ENCODE measurements at regions not wholly inside any gene's neighbourhood (a gene's known extent, or its start where the extent isn't known, plus 50 kb on each side); places are given as distances from the start of the nearest gene placed in this dataset.

DNA sequence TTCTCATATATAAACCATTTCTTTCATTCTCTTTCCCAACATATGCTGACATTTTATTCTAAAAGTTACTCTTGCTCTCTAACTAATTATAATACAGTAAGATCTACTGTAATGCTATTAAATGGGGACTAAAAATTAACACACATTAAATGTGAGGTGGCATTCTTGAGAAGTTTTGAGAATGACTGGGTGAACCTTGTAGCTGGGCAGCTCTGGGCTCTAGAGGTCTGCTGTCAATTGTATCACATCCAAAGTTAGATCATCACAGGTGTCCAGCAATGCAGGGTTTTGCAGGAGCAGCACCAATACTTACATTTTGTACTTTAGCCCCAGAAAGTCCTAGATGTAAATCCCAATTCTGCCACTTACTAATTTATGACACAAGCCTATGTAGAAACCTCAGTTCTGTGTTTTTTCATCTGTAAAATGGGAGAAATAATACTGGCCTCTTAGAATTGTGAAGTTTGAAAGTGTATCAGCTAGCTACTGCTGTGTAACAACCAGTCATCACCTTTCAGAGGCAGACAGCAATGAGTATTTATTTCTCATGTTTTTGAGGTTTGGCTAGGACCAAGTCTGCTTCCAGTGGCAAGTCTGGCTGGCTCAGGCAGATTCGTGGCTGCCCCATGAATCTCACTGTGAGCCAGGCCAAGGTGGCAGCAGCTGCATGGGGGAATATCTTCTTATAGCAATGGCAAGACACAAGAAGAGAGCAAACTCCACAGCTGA, 79.6 kb upstream of the EMX2 start:
- Histone ChIP-seq H2AFZ (ENCODE audit: low read length) (no peak overlapping the region), H3K9ac (ENCODE audit: insufficient read depth, low read depth, low read length) (no peak overlapping the region), H3K27me3 (ENCODE audit: control insufficient read depth in 1 of 2, insufficient read depth in 2 of 2, low read length in 2 of 2) (no peaks in the 10 kb centered on the region; a peak in 1 of 5 replicates), H3K4me1 (ENCODE audit: insufficient read depth, low read length) (no peaks in the 10 kb centered on the region), H4K20me1 (ENCODE audit: insufficient read depth, low read length) (no peaks in the 10 kb centered on the region), H3K4me2 (ENCODE audit: low read depth, low read length) (no peak overlapping the region), H3K27ac (ENCODE audit: extremely low read length, insufficient read depth, low read length) (no peak overlapping the region), H3K79me2 (ENCODE audit: insufficient read depth, low read length) (no peaks in the 10 kb centered on the region), H3K4me3 (replicated peaks in 1 of 3; ENCODE audit: insufficient read depth in 1 of 3, low read depth in 2 of 3, low read length in 3 of 3) (no peak overlapping the region), H3K9me3 (ENCODE audit: low read length) (no peaks in the 10 kb centered on the region), H3K36me3 (replicated peaks in 1 of 2; ENCODE audit: control insufficient read depth in 1 of 2, insufficient read depth in 2 of 2, low read length in 2 of 2) (no peaks in the 10 kb centered on the region)
- ATAC-seq (no peak), DNase-seq (ENCODE audit: low spot score) (no peak), FAIRE-seq (no peak)
- in situ Hi-C loops (cut with HindIII; ENCODE audit: extremely low pct_ligation_motif_present, low pct_unique_long_range_greater_than_20kb) = no loop called here
- POLR2A ChIA-PET = no interaction called here
- BruUV-seq (replicated peaks) = no TSS peak
- CTCF ChIA-PET (ENCODE audit: low intra/inter-chr PET ratio, low total read pairs) = interaction anchor here (0.9 to 1.3 kb wide), 2 partner anchors 246 to 247 kb away, joined by 3 to 4 read pairs; no protein-coding TSS in a partner anchor
- peak; percentile 89 for TF ChIP-seq RBAK (CRISPR knock-in tag; IDR thresholded peaks at IDR 0.05)
- no peak for TF ChIP-seq ZNF792 (CRISPR knock-in tag; IDR thresholded peaks at IDR 0.05)
- intact Hi-C loops (cut with micrococcal nuclease; ENCODE audit: unreplicated experiment) = no loop called here
- WGBS (ENCODE audit: low lambda C conversion rate) = 25% methylated on average over 1 of the region's 1 CpG

- no peak overlapping the region for H3K9ac ChIP-seq (ENCODE audit: insufficient read depth, low read depth, low read length)
- no peaks in the 10 kb centered on the region for H3K79me2 ChIP-seq (ENCODE audit: insufficient read depth, low read length)
- H3K4me2 ChIP-seq (ENCODE audit: low read depth, low read length) = no peak overlapping the region
- CTCF ChIA-PET (ENCODE audit: low intra/inter-chr PET ratio, low total read pairs) = interaction anchor here (0.9 to 1.3 kb wide), 2 partner anchors 245 to 246 kb away, joined by 3 to 4 read pairs; no protein-coding TSS in a partner anchor
- no peaks in the 10 kb centered on the region for H3K9me3 ChIP-seq (ENCODE audit: low read length)
- no peak for FAIRE-seq
- no peaks in the 10 kb centered on the region for H3K4me1 ChIP-seq (ENCODE audit: insufficient read depth, low read length)
- POLR2A ChIA-PET = no interaction called here
- 67% methylated on average over 2 of the region's 6 CpGs for WGBS (ENCODE audit: low lambda C conversion rate)
- H2AFZ ChIP-seq (ENCODE audit: low read length) = no peak overlapping the region
- no peak for DNase-seq (ENCODE audit: low spot score)
- peak; percentile 72 for ATAC-seq
- no peak overlapping the region for H3K27ac ChIP-seq (ENCODE audit: extremely low read length, insufficient read depth, low read length)
- intact Hi-C loops (cut with micrococcal nuclease; ENCODE audit: unreplicated experiment) (no loop called here), in situ Hi-C loops (cut with HindIII; ENCODE audit: extremely low pct_ligation_motif_present, low pct_unique_long_range_greater_than_20kb) (no loop called here)
- no peaks in the 10 kb centered on the region for H3K36me3 ChIP-seq (replicated peaks in 1 of 2; ENCODE audit: control insufficient read depth in 1 of 2, insufficient read depth in 2 of 2, low read length in 2 of 2)
- no peaks in the 10 kb centered on the region for H4K20me1 ChIP-seq (ENCODE audit: insufficient read depth, low read length)
- TF ChIP-seq, protein P1, sequence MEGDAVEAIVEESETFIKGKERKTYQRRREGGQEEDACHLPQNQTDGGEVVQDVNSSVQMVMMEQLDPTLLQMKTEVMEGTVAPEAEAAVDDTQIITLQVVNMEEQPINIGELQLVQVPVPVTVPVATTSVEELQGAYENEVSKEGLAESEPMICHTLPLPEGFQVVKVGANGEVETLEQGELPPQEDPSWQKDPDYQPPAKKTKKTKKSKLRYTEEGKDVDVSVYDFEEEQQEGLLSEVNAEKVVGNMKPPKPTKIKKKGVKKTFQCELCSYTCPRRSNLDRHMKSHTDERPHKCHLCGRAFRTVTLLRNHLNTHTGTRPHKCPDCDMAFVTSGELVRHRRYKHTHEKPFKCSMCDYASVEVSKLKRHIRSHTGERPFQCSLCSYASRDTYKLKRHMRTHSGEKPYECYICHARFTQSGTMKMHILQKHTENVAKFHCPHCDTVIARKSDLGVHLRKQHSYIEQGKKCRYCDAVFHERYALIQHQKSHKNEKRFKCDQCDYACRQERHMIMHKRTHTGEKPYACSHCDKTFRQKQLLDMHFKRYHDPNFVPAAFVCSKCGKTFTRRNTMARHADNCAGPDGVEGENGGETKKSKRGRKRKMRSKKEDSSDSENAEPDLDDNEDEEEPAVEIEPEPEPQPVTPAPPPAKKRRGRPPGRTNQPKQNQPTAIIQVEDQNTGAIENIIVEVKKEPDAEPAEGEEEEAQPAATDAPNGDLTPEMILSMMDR (CRISPR knock-in tag; IDR thresholded peaks at IDR 0.05) = peak; percentile 53
- TF ChIP-seq RFXANK (CRISPR knock-in tag; IDR thresholded peaks at IDR 0.05) = no peak
- peak; percentile 55 for TF ChIP-seq STAG1 (CRISPR knock-in tag; IDR thresholded peaks at IDR 0.05)
- no peak overlapping the region for H3K4me3 ChIP-seq (replicated peaks in 1 of 3; ENCODE audit: insufficient read depth in 1 of 3, low read depth in 2 of 3, low read length in 3 of 3)
- BruUV-seq (replicated peaks) = no TSS peak
- H3K27me3 ChIP-seq (ENCODE audit: control insufficient read depth in 1 of 2, insufficient read depth in 2 of 2, low read length in 2 of 2) = no peaks in the 10 kb centered on the region; a peak in 1 of 5 replicates
Observed at GRCh38 chr10:117462424-117462792, 80.1 kb upstream of the EMX2 start.

Data from HepG2 (cell line).